Fibroblast of lung (primary cell): ENCODE measurements at regions not wholly inside any gene's neighbourhood (a gene's known extent, or its start where the extent isn't known, plus 50 kb on each side); places are given as distances from the start of the nearest gene placed in this dataset.

Source experiments
- DNase-seq, 2 donors: peaks; one replicate each; pipeline versions ENCODE4 v3.0.0 to v3.0.0-alpha.2; 2010; ENCODE audit warnings: low read depth in 2 of 2
- H2AFZ ChIP-seq: 2 replicates; pipeline ENCODE4 v1.5.1; 2012; ENCODE audit warnings: low read length, control low read depth, inconsistent platforms
- H3K27ac ChIP-seq: 2 replicates; pipeline ENCODE4 v1.5.1; 2011; ENCODE audit warnings: low read length, control low read depth; ENCODE audit not compliant: insufficient read depth
- H3K27me3 ChIP-seq: 2 replicates; pipeline ENCODE4 v1.5.1; 2011; ENCODE audit warnings: mild to moderate bottlenecking, low read length; ENCODE audit not compliant: control insufficient read depth, insufficient read depth
- H3K36me3 ChIP-seq: 2 replicates; pipeline ENCODE4 v1.5.1; 2011; ENCODE audit warnings: low read length; ENCODE audit not compliant: control insufficient read depth, insufficient read depth
- H3K4me1 ChIP-seq: 2 replicates; pipeline ENCODE4 v1.5.1; 2011; ENCODE audit warnings: low read length; ENCODE audit not compliant: control insufficient read depth, insufficient read depth; ENCODE audit errors: extremely low read depth
- H3K4me2 ChIP-seq: 2 replicates; pipeline ENCODE4 v1.5.1; 2011; ENCODE audit warnings: low read length, control low read depth; ENCODE audit not compliant: insufficient read depth; ENCODE audit errors: extremely low read depth
- H3K4me3 ChIP-seq, 4 experiments: fragments of 200-600 bp in 1 of 4; sonication (generic) in 1 of 4; replicated peaks in 1 of 4; 2 replicates each; pipeline ENCODE4 v1.5.1; 2011 to 2016; ENCODE audit warnings: low read length in 4 of 4, low read depth in 3 of 4, mild to moderate bottlenecking in 3 of 4, control low read depth in 2 of 4, inconsistent platforms in 1 of 4, mixed read lengths in 1 of 4; ENCODE audit not compliant: insufficient read depth in 1 of 4; ENCODE audit errors: control extremely low read depth in 1 of 4
- H3K79me2 ChIP-seq: 2 replicates; pipeline ENCODE4 v1.5.1; 2012; ENCODE audit warnings: mild to moderate bottlenecking, low read length, inconsistent platforms; ENCODE audit not compliant: control insufficient read depth, insufficient read depth
- H3K9ac ChIP-seq: 2 replicates; pipeline ENCODE4 v1.5.1; 2011; ENCODE audit warnings: mild to moderate bottlenecking, low read length, control low read depth; ENCODE audit not compliant: insufficient read depth
- H3K9me3 ChIP-seq: 2 replicates; pipeline ENCODE4 v1.5.1; 2012; ENCODE audit warnings: low read depth, low read length; ENCODE audit not compliant: control insufficient read depth, insufficient read depth
- H4K20me1 ChIP-seq: 2 replicates; pipeline ENCODE4 v1.5.1; 2011; ENCODE audit warnings: low read length; ENCODE audit not compliant: control insufficient read depth, insufficient read depth; ENCODE audit errors: extremely low read depth
- CTCF ChIP-seq, 2 donors: IDR thresholded peaks in 1 of 2; conservative IDR thresholded peaks in 1 of 2; 1 replicate in 1 of 2; 2 replicates in 1 of 2; pipeline ENCODE4 v1.5.1; 2011 to 2012; ENCODE audit warnings: low read length in 2 of 2, control low read depth in 1 of 2, inconsistent platforms in 1 of 2, low read depth in 1 of 2, mild to moderate bottlenecking in 1 of 2
- EZH2 ChIP-seq: IDR thresholded peaks from 2 replicates; pipeline ENCODE4 v1.5.1; 2012; ENCODE audit warnings: low read length, control low read depth, mild to moderate bottlenecking; ENCODE audit errors: missing control alignments

- no peak overlapping the region for H2AFZ ChIP-seq
- TF ChIP-seq EZH2 (no peak), CTCF (conservative IDR thresholded peaks at IDR 0.05 in 1 of 2, IDR thresholded peaks at IDR 0.05 in 1 of 2; ENCODE audit: low read depth in 1 of 2, low read length in 2 of 2) (no peak)
- H3K27ac ChIP-seq: no peak overlapping the region
- H3K9ac ChIP-seq: no peak overlapping the region
- no peaks in the 10 kb centered on the region for H3K4me1 ChIP-seq
- H3K36me3 ChIP-seq: no peaks in the 10 kb centered on the region
- H4K20me1 ChIP-seq: no peaks in the 10 kb centered on the region
- no peak overlapping the region for H3K4me2 ChIP-seq
- H3K27me3 ChIP-seq: peaks cover 5% of the 10 kb centered on the region
- H3K9me3 ChIP-seq: no peaks in the 10 kb centered on the region
- no peak for DNase-seq
- H3K79me2 ChIP-seq: no peaks in the 10 kb centered on the region
- H3K4me3 ChIP-seq: no peak overlapping the region
Observed at GRCh38 chr1:222229672-222230312, 318.1 kb downstream of the HHIPL2 start.

- Histone ChIP-seq H3K27me3 (no peaks in the 10 kb centered on the region), H2AFZ (no peak overlapping the region), H3K4me1 (no peaks in the 10 kb centered on the region), H3K79me2 (no peaks in the 10 kb centered on the region), H4K20me1 (no peaks in the 10 kb centered on the region), H3K4me2 (peak overlapping the region; percentile 11), H3K4me3 (no peak overlapping the region), H3K9ac (no peak overlapping the region), H3K9me3 (no peaks in the 10 kb centered on the region), H3K36me3 (no peaks in the 10 kb centered on the region), H3K27ac (no peak overlapping the region)
- TF ChIP-seq CTCF (conservative IDR thresholded peaks at IDR 0.05 in 1 of 2, IDR thresholded peaks at IDR 0.05 in 1 of 2; ENCODE audit: low read depth in 1 of 2, low read length in 2 of 2) (no peak), EZH2 (no peak)
- peak in 1 of 2 donors; percentile 36 for DNase-seq
Observed at GRCh38 chr1:222225316-222225691, 322.6 kb downstream of the HHIPL2 start.

- Histone ChIP-seq H3K9me3 (no peaks in the 10 kb centered on the region), H3K79me2 (no peaks in the 10 kb centered on the region), H3K27me3 (no peaks in the 10 kb centered on the region), H2AFZ (no peak overlapping the region), H3K4me3 (no peak overlapping the region), H3K4me1 (no peaks in the 10 kb centered on the region), H4K20me1 (no peaks in the 10 kb centered on the region), H3K36me3 (no peaks in the 10 kb centered on the region), H3K27ac (no peak overlapping the region), H3K4me2 (peak overlapping the region; percentile 4), H3K9ac (no peak overlapping the region)
- peak; percentile 6 to 71 for DNase-seq
- TF ChIP-seq EZH2 (no peak), CTCF (conservative IDR thresholded peaks at IDR 0.05 in 1 of 2, IDR thresholded peaks at IDR 0.05 in 1 of 2; ENCODE audit: low read depth in 1 of 2, low read length in 2 of 2) (no peak)
Observed at GRCh38 chr1:222224636-222225315, 323.1 kb downstream of the HHIPL2 start.
